AG09309 (cell line): ENCODE measurements at regions not wholly inside any gene's neighbourhood (a gene's known extent, or its start where the extent isn't known, plus 50 kb on each side); places are given as distances from the start of the nearest gene placed in this dataset.

Experiments used
- DNase-seq: peaks from one replicate; pipeline ENCODE4 v3.0.0-alpha.2; 2010; ENCODE audit warnings: low read depth
- H3K4me3 ChIP-seq: 2 replicates; pipeline ENCODE4 v1.5.1; 2011; ENCODE audit warnings: mild to moderate bottlenecking, low read depth, low read length, moderate library complexity; ENCODE audit not compliant: control insufficient read depth
- CTCF ChIP-seq: IDR thresholded peaks from 2 replicates; pipeline ENCODE4 v1.5.1; 2011; ENCODE audit warnings: mild to moderate bottlenecking, low read depth, low read length, inconsistent platforms; ENCODE audit not compliant: insufficient read depth, control insufficient read depth; ENCODE audit errors: missing control alignments

- DNase-seq: no peak
- no peak overlapping the region for H3K4me3 ChIP-seq
- no peak for TF ChIP-seq CTCF
These were observed 501.4 kb downstream of the NSUN3 start for GRCh38 chr3:94564247-94564646.

GRCh38 chr3:94568041-94568440 lies 505.2 kb downstream of the NSUN3 start:
- no peak for TF ChIP-seq CTCF
- H3K4me3 ChIP-seq: no peak overlapping the region
- DNase-seq: no peak

- H3K4me3 ChIP-seq: no peak overlapping the region
- DNase-seq: no peak
- TF ChIP-seq CTCF: no peak
These were observed 510.5 kb downstream of the NSUN3 start for GRCh38 chr3:94573337-94573736.

DNA sequence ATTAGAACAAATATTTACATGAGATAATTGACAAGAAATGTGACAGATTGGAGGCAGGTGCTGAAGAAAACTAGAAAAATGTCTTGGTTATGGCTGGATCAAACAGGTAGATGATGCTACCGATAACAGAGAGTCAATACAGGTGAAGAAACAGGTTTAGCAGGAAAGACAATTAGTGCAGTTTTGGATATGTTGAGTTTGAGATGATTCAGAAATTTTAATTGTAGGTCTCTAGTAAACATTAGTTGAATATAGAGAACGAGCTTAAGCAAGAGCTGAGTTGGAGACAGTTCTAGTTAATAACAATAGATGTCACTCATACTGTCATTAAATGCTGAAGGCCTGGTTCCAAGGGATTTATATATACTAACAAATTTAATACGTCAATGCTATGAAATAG lies 524.4 kb downstream of the NSUN3 start:
- TF ChIP-seq CTCF: no peak
- DNase-seq: no peak
- no peak overlapping the region for H3K4me3 ChIP-seq

GRCh38 chr3:94593526-94594150 lies 530.8 kb downstream of the NSUN3 start:
- H3K4me3 ChIP-seq: no peak overlapping the region
- TF ChIP-seq CTCF: no peak
- no peak for DNase-seq

- no peak overlapping the region for H3K4me3 ChIP-seq
- TF ChIP-seq CTCF: no peak
- no peak for DNase-seq
These were observed 533.3 kb downstream of the NSUN3 start for GRCh38 chr3:94596141-94596540.
